ENCODE measurements at regions not wholly inside any gene's neighbourhood (a gene's known extent, or its start where the extent isn't known, plus 50 kb on each side); places are given as distances from the start of the nearest gene placed in this dataset.

DNA sequence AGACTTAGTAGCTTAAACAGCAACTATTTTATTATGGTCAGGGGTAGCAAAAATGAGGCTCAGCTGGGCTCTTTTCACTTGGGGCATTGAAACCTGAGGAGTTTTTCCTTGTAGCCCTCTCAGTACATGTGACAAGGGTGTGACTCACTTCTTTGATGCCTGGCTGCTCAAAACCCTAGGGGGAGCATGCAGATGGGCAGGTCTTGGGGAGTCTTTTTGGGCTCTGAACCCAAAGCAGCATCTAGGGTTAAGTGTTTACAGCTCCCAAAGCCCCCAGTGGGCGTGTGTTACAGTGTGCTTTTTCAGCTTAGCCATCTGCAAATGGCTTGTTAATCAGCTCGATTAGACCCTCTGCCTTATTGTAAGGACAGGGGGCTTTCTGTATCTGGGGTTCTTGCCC lies 1752.7 kb downstream of the PCDH7 start:
- no peak overlapping the region for H3K4me3 ChIP-seq (ENCODE audit: low read length)
- DNase-seq (ENCODE audit: low read depth), result no peak
- TF ChIP-seq CTCF (conservative IDR thresholded peaks at IDR 0.05; ENCODE audit: low read depth, low read length), result no peak

DNA sequence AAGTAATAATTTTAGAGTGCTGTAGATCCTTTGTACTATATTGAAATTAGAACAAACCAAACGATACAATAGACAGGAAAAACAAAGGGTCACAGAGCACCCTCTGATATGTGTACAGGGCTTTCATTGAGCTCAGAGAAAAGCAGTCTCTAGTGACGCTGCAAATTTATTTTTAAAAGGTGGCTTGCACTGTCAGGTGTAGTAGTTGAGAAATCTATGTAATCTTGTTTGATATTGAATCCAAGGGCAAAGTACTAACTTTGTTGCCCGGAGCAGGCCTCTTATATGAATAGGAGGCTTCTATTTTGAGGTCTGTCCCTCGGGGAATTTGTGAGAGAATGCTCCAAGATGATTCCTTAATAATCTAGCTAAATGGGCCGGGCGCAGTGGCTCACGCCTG lies 1755.5 kb downstream of the PCDH7 start:
- TF ChIP-seq CTCF (conservative IDR thresholded peaks at IDR 0.05; ENCODE audit: low read depth, low read length), result no peak
- H3K4me3 ChIP-seq (ENCODE audit: low read length), result no peak overlapping the region
- no peak for DNase-seq (ENCODE audit: low read depth)

- no peak for DNase-seq (ENCODE audit: low read depth)
- TF ChIP-seq CTCF (conservative IDR thresholded peaks at IDR 0.05; ENCODE audit: low read depth, low read length), result no peak
- H3K4me3 ChIP-seq (ENCODE audit: low read length), result no peak overlapping the region
These were observed 1757.3 kb downstream of the PCDH7 start for GRCh38 chr4:32477518-32477917.

- TF ChIP-seq CTCF (conservative IDR thresholded peaks at IDR 0.05; ENCODE audit: low read depth, low read length), result no peak
- no peak overlapping the region for H3K4me3 ChIP-seq (ENCODE audit: low read length)
- peak; percentile 5 for DNase-seq (ENCODE audit: low read depth)
These were observed 1765.8 kb downstream of the PCDH7 start for GRCh38 chr4:32485956-32486355.

DNA sequence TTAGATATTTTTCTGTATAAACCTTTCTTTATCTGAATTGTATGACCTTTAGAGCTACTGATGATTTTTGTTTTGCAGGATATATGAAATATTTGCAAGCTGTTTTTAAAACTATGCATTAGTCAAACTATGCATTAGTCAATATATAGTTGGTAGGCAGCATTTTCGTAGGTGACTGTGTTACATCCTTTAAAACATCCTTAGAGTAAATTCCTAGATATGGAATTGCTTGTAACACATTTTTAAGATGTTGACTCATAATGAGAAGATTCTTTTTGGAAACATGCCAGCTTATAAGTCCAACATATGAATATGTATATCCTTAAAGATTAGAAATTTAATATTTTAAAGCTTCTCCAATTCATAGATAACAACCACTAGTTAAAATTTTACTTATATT lies 1768.5 kb downstream of the PCDH7 start:
- no peak for TF ChIP-seq CTCF (conservative IDR thresholded peaks at IDR 0.05; ENCODE audit: low read depth, low read length)
- H3K4me3 ChIP-seq (ENCODE audit: low read length), result no peak overlapping the region
- no peak for DNase-seq (ENCODE audit: low read depth)

- peak; percentile 71 for DNase-seq (ENCODE audit: low read depth)
- H3K4me3 ChIP-seq (ENCODE audit: low read length), result no peak overlapping the region
- TF ChIP-seq CTCF (conservative IDR thresholded peaks at IDR 0.05; ENCODE audit: low read depth, low read length), result no peak
These were observed 1779.0 kb downstream of the PCDH7 start for GRCh38 chr4:32499171-32499570.

- H3K4me3 ChIP-seq (ENCODE audit: low read length), result no peak overlapping the region
- TF ChIP-seq CTCF (conservative IDR thresholded peaks at IDR 0.05; ENCODE audit: low read depth, low read length), result no peak
- DNase-seq (ENCODE audit: low read depth), result no peak
These were observed 1783.1 kb downstream of the PCDH7 start for GRCh38 chr4:32503241-32503640.

All from retinal pigment epithelial cell (primary cell).